Esophagus (tissue), 2 donors: ENCODE measurements at regions not wholly inside any gene's neighbourhood (a gene's known extent, or its start where the extent isn't known, plus 50 kb on each side); places are given as distances from the start of the nearest gene placed in this dataset.

ENCODE experiments used
- H3K27ac ChIP-seq, 2 donors: one replicate each; pipeline ENCODE4 v1.5.1; 2013; ENCODE audit warnings: low read depth in 2 of 2, mild to moderate bottlenecking in 2 of 2, inconsistent platforms in 1 of 2, low read length in 1 of 2, moderate library complexity in 1 of 2
- H3K27me3 ChIP-seq, 2 donors: one replicate each; pipeline ENCODE4 v1.6.1; 2013; ENCODE audit warnings: low read length in 2 of 2, control low read depth in 1 of 2, mild to moderate bottlenecking in 1 of 2; ENCODE audit not compliant: insufficient read depth in 2 of 2, control insufficient read depth in 1 of 2
- H3K36me3 ChIP-seq, 2 donors: one replicate each; pipeline ENCODE4 v1.6.1; 2013; ENCODE audit warnings: low read length in 1 of 2; ENCODE audit not compliant: control insufficient read depth in 2 of 2, insufficient read depth in 2 of 2
- H3K4me1 ChIP-seq, 2 donors: one replicate each; pipeline ENCODE4 v1.6.1; 2013; ENCODE audit warnings: low read length in 1 of 2; ENCODE audit not compliant: control insufficient read depth in 2 of 2, insufficient read depth in 2 of 2
- H3K4me3 ChIP-seq, 2 donors: one replicate each; pipeline ENCODE4 v1.5.1; 2013; ENCODE audit warnings: low read length in 2 of 2, mild to moderate bottlenecking in 2 of 2, low read depth in 1 of 2, moderate library complexity in 1 of 2
- H3K9me3 ChIP-seq, 2 donors: one replicate each; pipeline ENCODE4 v1.6.1; 2013; ENCODE audit warnings: mild to moderate bottlenecking in 2 of 2, low read depth in 1 of 2, low read length in 1 of 2, moderate library complexity in 1 of 2; ENCODE audit not compliant: control insufficient read depth in 2 of 2, insufficient read depth in 1 of 2
- WGBS, 2 donors: extraction: QIAGEN DNeasy Blood & Tissue Kit; methylation state at CpG; one replicate each; pipeline ENCODE4 v1.1.7; 2013; 5-methylcytosine and 5-hydroxymethylcytosine counted together
- donor health status: healthy with polysubstance abuse.
- donor health status: Bipolar disorder and iron deficiency.

DNA sequence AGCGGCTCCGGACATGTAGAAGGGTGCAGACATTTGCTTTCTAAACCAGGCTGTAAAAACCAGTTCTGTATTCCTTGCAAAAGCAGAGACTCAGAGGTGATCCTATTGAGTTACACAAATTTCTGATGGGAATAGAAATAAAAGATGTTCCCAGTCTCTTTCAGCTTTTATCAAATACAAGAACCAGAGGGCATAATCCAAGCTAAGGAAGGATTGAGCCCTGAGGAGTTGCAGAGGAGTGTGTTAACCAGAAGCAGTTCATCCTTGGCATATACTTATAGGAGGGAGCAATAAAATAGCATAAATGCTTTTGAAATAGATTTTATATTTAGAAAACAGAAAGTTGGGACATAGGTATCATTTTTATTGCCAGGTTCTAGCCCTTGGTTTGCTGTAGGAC lies 75.3 kb downstream of the KIF4B start:
- WGBS, 2 donors = 89 to 91% methylated on average over 2 of the region's 2 CpGs
- H3K4me1 ChIP-seq = no peaks in the 10 kb centered on the region
- no peaks in the 10 kb centered on the region for H3K27me3 ChIP-seq
- H3K9me3 ChIP-seq = no peaks in the 10 kb centered on the region
- H3K36me3 ChIP-seq = no peaks in the 10 kb centered on the region
- no peak overlapping the region for H3K27ac ChIP-seq
- no peak overlapping the region for H3K4me3 ChIP-seq

DNA sequence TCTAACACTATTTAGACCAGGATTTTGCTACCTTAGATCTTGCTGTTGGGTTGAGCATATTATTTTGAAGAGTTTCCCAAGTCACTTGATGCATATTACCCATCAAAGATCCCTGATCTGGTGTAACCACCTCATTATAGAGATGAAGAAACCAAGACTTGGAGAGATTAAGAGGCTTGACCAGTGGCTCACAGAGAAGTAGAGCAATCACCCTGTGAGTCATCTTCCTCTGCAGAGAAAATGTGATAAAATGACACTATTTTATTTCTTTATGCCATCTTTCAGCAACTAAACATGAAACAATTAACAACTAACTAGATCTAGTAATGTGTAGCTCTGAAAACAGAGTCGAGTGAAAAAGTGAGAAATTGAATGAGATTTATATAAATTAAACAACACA lies 76.1 kb downstream of the KIF4B start:
- Histone ChIP-seq H3K36me3 (no peaks in the 10 kb centered on the region), H3K4me3 (no peak overlapping the region)
- 97 to 98% methylated on average over 1 of the region's 1 CpG for WGBS, 2 donors

DNA sequence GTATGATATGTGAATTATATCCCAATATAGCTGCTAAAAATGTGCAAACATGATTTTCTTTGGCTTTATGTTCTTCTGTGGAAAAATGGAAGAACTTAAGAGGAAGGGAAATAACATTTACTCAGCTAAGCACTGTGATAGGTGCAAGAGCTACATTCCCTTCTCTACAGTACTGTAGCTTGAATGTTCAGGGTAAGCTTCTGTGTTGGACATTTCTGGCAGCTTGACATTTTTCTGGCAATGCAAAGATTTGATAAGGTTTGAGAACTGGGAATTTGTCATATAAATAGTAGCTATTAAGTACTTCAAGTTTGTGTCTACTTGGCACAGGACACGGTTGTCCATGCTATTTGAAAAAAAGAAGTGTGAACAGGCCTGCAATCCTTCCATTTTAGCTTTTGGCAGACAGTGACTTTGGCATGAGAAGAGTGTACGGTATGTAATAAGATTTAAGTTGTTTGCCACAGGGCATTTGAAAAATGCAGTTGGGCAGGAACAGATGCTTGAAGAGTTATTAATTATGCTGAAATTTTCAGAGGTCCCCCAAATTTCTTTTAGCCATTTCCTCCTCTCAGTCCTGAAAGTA lies 77.6 kb downstream of the KIF4B start:
- WGBS, 2 donors = 21 to 35% methylated on average over 2 of the region's 2 CpGs
- H3K27me3 ChIP-seq = no peaks in the 10 kb centered on the region
- no peaks in the 10 kb centered on the region for H3K36me3 ChIP-seq
- no peaks in the 10 kb centered on the region for H3K9me3 ChIP-seq
- H3K4me3 ChIP-seq = no peak overlapping the region
- H3K27ac ChIP-seq = no peak overlapping the region
- H3K4me1 ChIP-seq = no peaks in the 10 kb centered on the region

More for the DNA sequence above, 76.1 kb downstream of the KIF4B start:
- no peak overlapping the region for H3K27ac ChIP-seq
- no peaks in the 10 kb centered on the region for H3K9me3 ChIP-seq
- no peaks in the 10 kb centered on the region for H3K27me3 ChIP-seq
- no peaks in the 10 kb centered on the region for H3K4me1 ChIP-seq

DNA sequence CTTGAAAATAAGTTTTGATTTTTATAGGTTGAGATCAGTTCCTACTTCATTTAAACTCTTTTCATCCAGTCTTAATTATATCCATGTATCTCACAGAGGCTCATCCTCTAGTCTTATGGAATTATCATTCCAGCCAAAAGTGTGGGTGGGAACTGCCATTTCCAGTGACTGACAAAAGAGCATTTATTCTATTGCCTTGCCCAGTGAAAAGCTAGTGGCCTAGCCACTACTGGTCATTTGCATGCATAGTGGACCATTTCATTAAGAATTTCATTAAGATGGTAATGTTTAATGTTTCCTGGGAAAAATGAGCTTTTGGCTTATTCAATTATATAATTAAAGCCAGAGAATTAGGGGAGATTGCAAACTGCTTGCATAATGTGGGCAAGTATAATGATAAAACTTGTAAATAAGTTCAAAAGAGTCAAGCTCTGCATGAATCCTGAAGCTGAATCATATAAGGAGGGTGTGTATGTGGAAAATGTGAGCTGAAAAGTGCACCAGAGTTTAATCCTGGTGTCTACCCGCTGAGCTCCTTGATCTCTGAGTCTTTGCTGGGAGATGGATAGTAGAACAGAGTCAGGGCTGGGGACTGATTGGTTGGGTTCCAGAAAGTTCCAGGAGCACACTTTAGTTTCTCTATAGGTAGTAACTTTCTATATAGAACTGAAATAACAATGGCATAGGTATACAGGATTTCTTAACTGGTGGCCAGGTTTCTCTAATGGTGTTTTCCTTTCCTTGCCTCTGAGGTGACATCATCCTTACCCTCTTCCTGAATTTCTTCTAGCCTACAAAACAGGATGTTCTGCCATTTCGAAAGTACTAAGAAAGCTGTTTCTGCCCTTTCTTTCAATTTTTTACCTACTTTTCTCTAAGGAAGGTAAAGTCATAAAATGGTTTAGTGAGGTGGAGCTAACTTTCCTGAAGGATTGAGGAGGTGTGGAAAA lies 78.5 kb downstream of the KIF4B start:
- Histone ChIP-seq H3K36me3 (no peaks in the 10 kb centered on the region), H3K27ac (no peak overlapping the region), H3K4me3 (no peak overlapping the region), H3K4me1 (no peaks in the 10 kb centered on the region), H3K27me3 (no peaks in the 10 kb centered on the region), H3K9me3 (no peaks in the 10 kb centered on the region)
- WGBS, 2 donors = 69 to 80% methylated on average over 2 of the region's 2 CpGs

DNA sequence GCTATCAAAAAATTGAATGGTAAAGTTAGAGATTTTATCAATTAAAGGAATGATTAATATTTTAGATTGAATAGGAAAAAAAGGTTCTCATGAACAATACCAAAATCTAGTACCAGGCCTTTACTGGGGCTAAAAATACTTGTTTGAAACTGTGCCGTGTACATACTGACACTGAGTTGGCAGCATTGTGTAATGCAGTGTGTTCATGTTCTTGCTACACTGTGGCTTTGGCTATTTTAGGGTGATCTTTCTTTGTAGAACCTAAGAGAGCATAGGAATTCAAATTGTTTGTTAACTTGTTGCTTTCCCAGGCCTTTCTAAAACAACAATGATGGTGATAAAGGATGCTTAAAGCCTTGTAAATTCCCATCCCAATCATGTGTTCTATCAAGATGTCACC lies 80.9 kb downstream of the KIF4B start:
- H3K9me3 ChIP-seq = no peaks in the 10 kb centered on the region
- H3K27ac ChIP-seq = no peak overlapping the region
- no peak overlapping the region for H3K4me3 ChIP-seq
- no peaks in the 10 kb centered on the region for H3K4me1 ChIP-seq
- WGBS, 2 donors = 82 to 92% methylated on average over 1 of the region's 1 CpG
- H3K27me3 ChIP-seq = no peaks in the 10 kb centered on the region
- H3K36me3 ChIP-seq = no peaks in the 10 kb centered on the region

DNA sequence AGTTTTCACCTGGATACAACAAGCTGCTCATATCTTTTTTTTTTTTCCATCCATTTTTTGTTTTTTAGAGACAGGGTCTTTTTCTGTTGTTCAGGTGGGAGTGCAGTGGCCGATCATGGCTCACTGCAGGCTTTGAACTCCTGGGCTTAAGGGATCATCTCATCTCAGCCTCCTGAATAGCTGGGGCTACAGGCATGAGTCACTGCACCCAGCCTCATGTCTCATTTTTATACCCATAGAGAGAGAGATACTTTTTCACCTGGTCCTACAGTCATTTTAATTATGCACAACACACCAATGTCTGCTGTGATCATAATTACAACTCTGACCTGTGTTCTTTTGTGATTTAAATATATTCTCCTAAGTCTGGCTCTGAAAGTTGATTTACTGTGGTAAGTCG lies 84.4 kb downstream of the KIF4B start:
- H3K27ac ChIP-seq = no peak overlapping the region
- H3K4me3 ChIP-seq = no peak overlapping the region
- no peaks in the 10 kb centered on the region for H3K9me3 ChIP-seq
- H3K36me3 ChIP-seq = no peaks in the 10 kb centered on the region
- H3K27me3 ChIP-seq = no peaks in the 10 kb centered on the region
- H3K4me1 ChIP-seq = no peaks in the 10 kb centered on the region
- WGBS, 2 donors = 56 to 80% methylated on average over 2 of the region's 2 CpGs

DNA sequence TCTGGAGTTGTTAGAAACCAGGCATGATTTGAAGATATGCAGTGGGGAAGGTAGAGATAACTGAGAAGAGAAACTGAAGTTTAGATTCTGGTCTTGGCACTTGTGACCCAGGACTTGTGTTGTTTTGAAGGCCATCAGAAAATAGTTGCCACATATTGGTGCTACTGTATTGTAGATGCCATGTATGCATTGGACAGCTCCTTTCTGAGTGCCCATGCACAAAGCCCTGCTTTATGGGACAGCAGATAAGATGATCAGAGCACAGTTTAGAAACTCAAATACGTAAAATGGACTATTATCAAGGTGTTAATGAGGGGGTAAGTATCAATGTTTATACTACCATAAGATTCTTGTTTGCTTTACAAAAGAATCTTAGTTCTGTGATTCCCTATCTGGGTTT lies 84.9 kb downstream of the KIF4B start:
- H3K36me3 ChIP-seq = no peaks in the 10 kb centered on the region
- no peaks in the 10 kb centered on the region for H3K27me3 ChIP-seq
- no peaks in the 10 kb centered on the region for H3K4me1 ChIP-seq
- 39 to 58% methylated on average over 1 of the region's 1 CpG for WGBS, 2 donors
- H3K9me3 ChIP-seq = no peaks in the 10 kb centered on the region
- H3K27ac ChIP-seq = no peak overlapping the region
- H3K4me3 ChIP-seq = no peak overlapping the region

DNA sequence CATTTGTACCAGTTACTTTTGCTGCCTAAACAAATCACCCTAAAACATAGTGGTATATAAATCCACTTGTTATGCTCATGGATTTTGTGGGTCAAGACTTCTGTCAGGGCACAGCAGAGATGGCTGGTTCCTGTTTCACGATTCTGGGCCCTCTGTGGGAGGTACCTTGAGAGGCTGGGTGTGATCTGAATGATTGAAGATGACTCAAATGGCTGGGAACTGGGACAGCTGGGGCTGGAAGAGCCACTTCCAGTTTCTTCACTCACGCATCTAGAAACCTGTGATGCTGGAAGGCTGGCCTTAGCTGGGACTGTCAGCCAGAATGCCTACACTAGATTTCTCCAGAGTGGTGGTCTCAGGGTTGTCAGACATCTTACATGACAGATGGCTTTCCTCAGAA lies 88.1 kb downstream of the KIF4B start:
- Histone ChIP-seq H3K4me1 (no peaks in the 10 kb centered on the region), H3K27ac (no peak overlapping the region), H3K4me3 (no peak overlapping the region), H3K27me3 (no peaks in the 10 kb centered on the region), H3K36me3 (no peaks in the 10 kb centered on the region), H3K9me3 (no peaks in the 10 kb centered on the region)
- 35 to 41% methylated on average over 2 of the region's 2 CpGs for WGBS, 2 donors

DNA sequence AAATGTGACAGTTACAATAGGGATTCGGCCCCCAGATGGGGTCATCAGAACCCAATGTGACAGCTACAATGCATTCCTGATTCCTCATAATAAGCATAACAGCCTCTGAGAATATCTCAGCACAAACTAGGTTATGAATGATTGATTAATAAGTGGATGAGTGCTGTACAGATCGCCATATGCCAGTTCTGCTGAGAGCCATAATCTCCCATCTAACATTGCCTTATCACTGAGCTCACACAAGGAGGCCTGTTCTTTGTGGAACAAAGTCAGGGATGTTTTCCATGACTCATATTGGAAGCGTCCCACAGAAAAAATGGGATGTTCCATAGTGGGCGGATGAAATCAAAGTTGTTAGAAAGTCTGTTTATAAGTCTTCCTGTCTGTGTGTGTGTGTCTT lies 89.6 kb downstream of the KIF4B start:
- H3K27ac ChIP-seq = no peak overlapping the region
- no peaks in the 10 kb centered on the region for H3K4me1 ChIP-seq
- H3K4me3 ChIP-seq = no peak overlapping the region
- no peaks in the 10 kb centered on the region for H3K27me3 ChIP-seq
- 71 to 76% methylated on average over 4 of the region's 4 CpGs for WGBS, 2 donors
- H3K36me3 ChIP-seq = no peaks in the 10 kb centered on the region
- no peaks in the 10 kb centered on the region for H3K9me3 ChIP-seq

DNA sequence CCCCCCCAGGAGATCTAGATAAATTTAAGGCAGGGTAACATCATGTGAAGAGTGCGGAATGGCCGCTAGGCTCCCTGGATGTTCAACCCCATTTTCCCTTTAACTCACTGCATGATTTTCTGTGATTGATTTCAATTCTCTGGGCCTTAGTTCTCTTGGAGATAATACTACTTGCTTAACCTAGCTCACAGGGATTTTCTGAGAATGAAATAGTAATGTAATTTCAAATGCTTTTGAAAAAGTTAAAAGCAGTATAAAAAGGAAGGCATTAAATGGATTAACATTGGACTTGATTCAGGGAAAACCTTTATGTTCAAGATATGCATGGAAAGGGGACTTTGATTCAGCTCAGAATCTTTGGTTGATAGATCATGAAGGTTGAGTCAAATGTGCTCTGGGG lies 90.9 kb downstream of the KIF4B start:
- no peak overlapping the region for H3K27ac ChIP-seq
- H3K36me3 ChIP-seq = no peaks in the 10 kb centered on the region
- H3K4me3 ChIP-seq = no peak overlapping the region

More for the DNA sequence above, 90.9 kb downstream of the KIF4B start:
- WGBS, 2 donors = 83 to 86% methylated on average over 2 of the region's 2 CpGs
- Histone ChIP-seq H3K9me3 (no peaks in the 10 kb centered on the region), H3K4me1 (no peaks in the 10 kb centered on the region), H3K27me3 (no peaks in the 10 kb centered on the region)
